ENCODE measurements at regions not wholly inside any gene's neighbourhood (a gene's known extent, or its start where the extent isn't known, plus 50 kb on each side); places are given as distances from the start of the nearest gene placed in this dataset.

DNA sequence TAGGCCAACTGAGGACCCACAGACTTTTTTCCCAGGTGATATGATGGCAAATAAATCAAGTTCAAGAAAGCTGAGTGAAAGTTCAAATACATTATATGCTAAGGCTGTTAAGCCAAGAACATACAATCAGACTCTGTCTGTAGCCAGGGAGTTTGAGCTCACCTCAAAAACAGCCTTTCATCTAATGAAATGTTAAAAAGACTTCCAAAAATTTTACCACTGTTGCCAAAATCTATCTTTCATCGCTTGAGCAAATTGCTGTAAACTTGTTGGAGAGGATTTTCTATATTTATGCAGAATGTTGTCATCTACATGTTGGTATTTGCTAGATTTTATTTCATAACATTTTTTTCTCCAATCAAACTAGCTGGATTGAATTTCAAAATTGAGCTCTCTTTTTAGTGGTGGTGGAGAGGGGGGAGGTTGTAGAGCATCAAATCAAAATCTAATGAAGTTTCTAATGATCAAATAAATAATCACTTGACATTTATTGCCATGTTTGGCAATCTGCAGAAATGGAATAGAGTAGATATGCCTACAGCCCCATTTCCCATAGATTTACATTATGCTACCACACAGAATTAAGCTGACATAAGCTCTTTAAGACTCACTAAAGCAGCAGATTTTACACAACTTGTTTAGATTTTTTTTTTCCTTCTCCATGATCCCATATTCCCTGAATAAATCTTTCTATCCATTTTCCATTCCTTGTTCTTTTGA, 828.9 kb upstream of the ZNF608 start:
- TF ChIP-seq, protein P1, sequence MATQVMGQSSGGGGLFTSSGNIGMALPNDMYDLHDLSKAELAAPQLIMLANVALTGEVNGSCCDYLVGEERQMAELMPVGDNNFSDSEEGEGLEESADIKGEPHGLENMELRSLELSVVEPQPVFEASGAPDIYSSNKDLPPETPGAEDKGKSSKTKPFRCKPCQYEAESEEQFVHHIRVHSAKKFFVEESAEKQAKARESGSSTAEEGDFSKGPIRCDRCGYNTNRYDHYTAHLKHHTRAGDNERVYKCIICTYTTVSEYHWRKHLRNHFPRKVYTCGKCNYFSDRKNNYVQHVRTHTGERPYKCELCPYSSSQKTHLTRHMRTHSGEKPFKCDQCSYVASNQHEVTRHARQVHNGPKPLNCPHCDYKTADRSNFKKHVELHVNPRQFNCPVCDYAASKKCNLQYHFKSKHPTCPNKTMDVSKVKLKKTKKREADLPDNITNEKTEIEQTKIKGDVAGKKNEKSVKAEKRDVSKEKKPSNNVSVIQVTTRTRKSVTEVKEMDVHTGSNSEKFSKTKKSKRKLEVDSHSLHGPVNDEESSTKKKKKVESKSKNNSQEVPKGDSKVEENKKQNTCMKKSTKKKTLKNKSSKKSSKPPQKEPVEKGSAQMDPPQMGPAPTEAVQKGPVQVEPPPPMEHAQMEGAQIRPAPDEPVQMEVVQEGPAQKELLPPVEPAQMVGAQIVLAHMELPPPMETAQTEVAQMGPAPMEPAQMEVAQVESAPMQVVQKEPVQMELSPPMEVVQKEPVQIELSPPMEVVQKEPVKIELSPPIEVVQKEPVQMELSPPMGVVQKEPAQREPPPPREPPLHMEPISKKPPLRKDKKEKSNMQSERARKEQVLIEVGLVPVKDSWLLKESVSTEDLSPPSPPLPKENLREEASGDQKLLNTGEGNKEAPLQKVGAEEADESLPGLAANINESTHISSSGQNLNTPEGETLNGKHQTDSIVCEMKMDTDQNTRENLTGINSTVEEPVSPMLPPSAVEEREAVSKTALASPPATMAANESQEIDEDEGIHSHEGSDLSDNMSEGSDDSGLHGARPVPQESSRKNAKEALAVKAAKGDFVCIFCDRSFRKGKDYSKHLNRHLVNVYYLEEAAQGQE (IDR thresholded peaks at IDR 0.05; ENCODE audit: insufficient read depth in 1 of 2, low read depth in 2 of 2, low read length in 1 of 2), result no peak
- TF ChIP-seq, protein P2, sequence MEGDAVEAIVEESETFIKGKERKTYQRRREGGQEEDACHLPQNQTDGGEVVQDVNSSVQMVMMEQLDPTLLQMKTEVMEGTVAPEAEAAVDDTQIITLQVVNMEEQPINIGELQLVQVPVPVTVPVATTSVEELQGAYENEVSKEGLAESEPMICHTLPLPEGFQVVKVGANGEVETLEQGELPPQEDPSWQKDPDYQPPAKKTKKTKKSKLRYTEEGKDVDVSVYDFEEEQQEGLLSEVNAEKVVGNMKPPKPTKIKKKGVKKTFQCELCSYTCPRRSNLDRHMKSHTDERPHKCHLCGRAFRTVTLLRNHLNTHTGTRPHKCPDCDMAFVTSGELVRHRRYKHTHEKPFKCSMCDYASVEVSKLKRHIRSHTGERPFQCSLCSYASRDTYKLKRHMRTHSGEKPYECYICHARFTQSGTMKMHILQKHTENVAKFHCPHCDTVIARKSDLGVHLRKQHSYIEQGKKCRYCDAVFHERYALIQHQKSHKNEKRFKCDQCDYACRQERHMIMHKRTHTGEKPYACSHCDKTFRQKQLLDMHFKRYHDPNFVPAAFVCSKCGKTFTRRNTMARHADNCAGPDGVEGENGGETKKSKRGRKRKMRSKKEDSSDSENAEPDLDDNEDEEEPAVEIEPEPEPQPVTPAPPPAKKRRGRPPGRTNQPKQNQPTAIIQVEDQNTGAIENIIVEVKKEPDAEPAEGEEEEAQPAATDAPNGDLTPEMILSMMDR (IDR thresholded peaks at IDR 0.05), result no peak
- TF ChIP-seq POLR2AphosphoS5 (IDR thresholded peaks at IDR 0.05; ENCODE audit: low read depth, low read length), result no peak
- no peak for TF ChIP-seq SIN3A (IDR thresholded peaks at IDR 0.05; ENCODE audit: borderline replicate concordance, insufficient read depth, low read depth, low read length)
- TF ChIP-seq TCF7L2 (IDR thresholded peaks at IDR 0.05; ENCODE audit: low read depth, low read length), result no peak
